Prostate gland (tissue), 2 donors: ENCODE measurements at regions not wholly inside any gene's neighbourhood (a gene's known extent, or its start where the extent isn't known, plus 50 kb on each side); places are given as distances from the start of the nearest gene placed in this dataset.

Experiments
- DNase-seq: peaks from one replicate; pipeline ENCODE4 v3.0.0-alpha.2; 2019; ENCODE audit warnings: low spot score
- H3K27ac ChIP-seq, 2 donors: fragments of 200-600 bp; sonication (generic); 2 replicates each; pipeline ENCODE4 v1.5.1; 2017 to 2019
- H3K27me3 ChIP-seq: fragments of 200-600 bp; sonication (generic); replicated peaks from 2 replicates; pipeline ENCODE4 v1.5.1; 2019; ENCODE audit not compliant: insufficient read depth
- H3K36me3 ChIP-seq, 2 donors: fragments of 200-600 bp; sonication (generic); 1 replicate in 1 of 2; 2 replicates in 1 of 2; pipeline versions ENCODE4 v1.5.1 to v1.8.1; 2017 to 2019
- H3K4me1 ChIP-seq: fragments of 200-600 bp; sonication (generic); replicated peaks from 2 replicates; pipeline ENCODE4 v1.5.1; 2019
- H3K4me3 ChIP-seq, 2 donors: fragments of 200-600 bp; sonication (generic); 2 replicates each; pipeline ENCODE4 v1.5.1; 2017 to 2019
- H3K9me3 ChIP-seq: fragments of 200-600 bp; sonication (generic); 2 replicates; pipeline ENCODE4 v1.5.1; 2017
- CTCF ChIP-seq, 4 experiments: fragments of 200-600 bp in 2 of 4; fragments of 450-650 bp in 2 of 4; sonication (generic) in 2 of 4; IDR thresholded peaks; 1 replicate in 3 of 4; 2 replicates in 1 of 4; pipeline ENCODE4 v1.5.1; 2016 to 2019; ENCODE audit warnings: antibody characterized with exemption in 4 of 4, mild to moderate bottlenecking in 2 of 4, moderate library complexity in 2 of 4
- POLR2A ChIP-seq: fragments of 450-650 bp; IDR thresholded peaks from one replicate; pipeline ENCODE4 v1.6.1; 2016; ENCODE audit warnings: antibody characterized with exemption, mild to moderate bottlenecking
- POLR2AphosphoS5 ChIP-seq: sonication (generic); formaldehyde crosslinking; IDR thresholded peaks from one replicate; pipeline ENCODE4 v1.6.1; 2017; ENCODE audit warnings: antibody characterized with exemption
- WGBS: methylation state at CpG from one replicate; pipeline ENCODE4 v1.1.5; 2018; 5-methylcytosine and 5-hydroxymethylcytosine counted together
- intact Hi-C: fragments of 100-400 bp; cut with DNase I; formaldehyde crosslinking; loops from one replicate; pipeline ENCODE4 v1.14.2; 2022

- DNase-seq = no peak
- Histone ChIP-seq H3K27me3 (no peaks in the 10 kb centered on the region), H3K4me1 (no peaks in the 10 kb centered on the region), H3K36me3 (no peaks in the 10 kb centered on the region), H3K4me3 (no peak overlapping the region), H3K9me3 (no peaks in the 10 kb centered on the region), H3K27ac (no peak overlapping the region)
- intact Hi-C loops = no loop called here
- TF ChIP-seq POLR2AphosphoS5 (no peak), CTCF (IDR thresholded peaks at IDR 0.05) (no peak)
- WGBS = 75% methylated on average over 1 of the region's 1 CpG
Measured at GRCh38 chr6:135740580-135740979, 110.9 kb upstream of the PDE7B start.

GRCh38 chr6:135743476-135743875, 108.0 kb upstream of the PDE7B start:
- 87% methylated on average over 5 of the region's 5 CpGs for WGBS
- TF ChIP-seq POLR2AphosphoS5 (no peak), POLR2A (no peak), CTCF (IDR thresholded peaks at IDR 0.05) (no peak)
- Histone ChIP-seq H3K27me3 (no peaks in the 10 kb centered on the region), H3K4me1 (no peaks in the 10 kb centered on the region), H3K9me3 (no peaks in the 10 kb centered on the region), H3K36me3 (no peaks in the 10 kb centered on the region), H3K27ac (no peak overlapping the region), H3K4me3 (no peak overlapping the region)
- intact Hi-C loops = no loop called here
- DNase-seq = no peak

GRCh38 chr6:135748189-135748588, 103.3 kb upstream of the PDE7B start:
- intact Hi-C loops = no loop called here
- Histone ChIP-seq H3K27me3 (no peaks in the 10 kb centered on the region), H3K36me3 (no peaks in the 10 kb centered on the region), H3K27ac (no peak overlapping the region), H3K4me3 (no peak overlapping the region), H3K9me3 (no peaks in the 10 kb centered on the region), H3K4me1 (no peaks in the 10 kb centered on the region)
- TF ChIP-seq CTCF (IDR thresholded peaks at IDR 0.05) (no peak), POLR2A (no peak), POLR2AphosphoS5 (no peak)
- 78% methylated on average over 3 of the region's 3 CpGs for WGBS
- no peak for DNase-seq

GRCh38 chr6:135750081-135750480, 101.4 kb upstream of the PDE7B start:
- DNase-seq = no peak
- WGBS = 93% methylated on average over 1 of the region's 1 CpG
- Histone ChIP-seq H3K9me3 (no peaks in the 10 kb centered on the region), H3K27me3 (no peaks in the 10 kb centered on the region), H3K36me3 (no peaks in the 10 kb centered on the region), H3K4me3 (no peak overlapping the region), H3K27ac (no peak overlapping the region), H3K4me1 (no peaks in the 10 kb centered on the region)
- TF ChIP-seq POLR2A (no peak), POLR2AphosphoS5 (no peak), CTCF (IDR thresholded peaks at IDR 0.05) (no peak)
- intact Hi-C loops = no loop called here

GRCh38 chr6:135753196-135753595, 98.3 kb upstream of the PDE7B start:
- no peaks in the 10 kb centered on the region for H3K27me3 ChIP-seq
- H3K36me3 ChIP-seq = no peaks in the 10 kb centered on the region
- no peaks in the 10 kb centered on the region for H3K4me1 ChIP-seq
- H3K4me3 ChIP-seq = no peak overlapping the region
- H3K9me3 ChIP-seq = no peaks in the 10 kb centered on the region
- 81% methylated on average over 3 of the region's 3 CpGs for WGBS
- no peak overlapping the region for H3K27ac ChIP-seq
- intact Hi-C loops = no loop called here
- TF ChIP-seq POLR2A (no peak), POLR2AphosphoS5 (no peak), CTCF (IDR thresholded peaks at IDR 0.05) (no peak)
- no peak for DNase-seq
